ENCODE measurements at regions not wholly inside any gene's neighbourhood (a gene's known extent, or its start where the extent isn't known, plus 50 kb on each side); places are given as distances from the start of the nearest gene placed in this dataset.

GRCh38 chr2:221153226-221153625 is 418.9 kb downstream of the EPHA4 start:
- TF ChIP-seq, protein P1, sequence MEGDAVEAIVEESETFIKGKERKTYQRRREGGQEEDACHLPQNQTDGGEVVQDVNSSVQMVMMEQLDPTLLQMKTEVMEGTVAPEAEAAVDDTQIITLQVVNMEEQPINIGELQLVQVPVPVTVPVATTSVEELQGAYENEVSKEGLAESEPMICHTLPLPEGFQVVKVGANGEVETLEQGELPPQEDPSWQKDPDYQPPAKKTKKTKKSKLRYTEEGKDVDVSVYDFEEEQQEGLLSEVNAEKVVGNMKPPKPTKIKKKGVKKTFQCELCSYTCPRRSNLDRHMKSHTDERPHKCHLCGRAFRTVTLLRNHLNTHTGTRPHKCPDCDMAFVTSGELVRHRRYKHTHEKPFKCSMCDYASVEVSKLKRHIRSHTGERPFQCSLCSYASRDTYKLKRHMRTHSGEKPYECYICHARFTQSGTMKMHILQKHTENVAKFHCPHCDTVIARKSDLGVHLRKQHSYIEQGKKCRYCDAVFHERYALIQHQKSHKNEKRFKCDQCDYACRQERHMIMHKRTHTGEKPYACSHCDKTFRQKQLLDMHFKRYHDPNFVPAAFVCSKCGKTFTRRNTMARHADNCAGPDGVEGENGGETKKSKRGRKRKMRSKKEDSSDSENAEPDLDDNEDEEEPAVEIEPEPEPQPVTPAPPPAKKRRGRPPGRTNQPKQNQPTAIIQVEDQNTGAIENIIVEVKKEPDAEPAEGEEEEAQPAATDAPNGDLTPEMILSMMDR (IDR thresholded peaks at IDR 0.05; ENCODE audit: unreplicated experiment), result no peak
- ChIA-PET POLR2A (no interaction called here), CTCF (no interaction called here)
- no peak for DNase-seq (ENCODE audit: unreplicated experiment)
- H3K9me3 Mint-ChIP-seq (ENCODE audit: unreplicated experiment), result no peaks in the 10 kb centered on the region
- intact Hi-C loops (cut with micrococcal nuclease), result no loop called here
- peaks cover 7% of the 10 kb centered on the region for H3K4me1 Mint-ChIP-seq (ENCODE audit: insufficient read depth, unreplicated experiment)
- H3K4me3 Mint-ChIP-seq (ENCODE audit: unreplicated experiment), result no peak overlapping the region
- H3K36me3 Mint-ChIP-seq (ENCODE audit: insufficient read depth, unreplicated experiment), result no peaks in the 10 kb centered on the region
- no peaks in the 10 kb centered on the region for H3K27me3 Mint-ChIP-seq (ENCODE audit: insufficient read depth, unreplicated experiment)
- BruUV-seq (replicated peaks), result no TSS peak
- no peak overlapping the region for H3K27ac Mint-ChIP-seq (ENCODE audit: low read depth, unreplicated experiment)

GRCh38 chr2:221154176-221154575 is 417.9 kb downstream of the EPHA4 start:
- no peaks in the 10 kb centered on the region for H3K9me3 Mint-ChIP-seq (ENCODE audit: unreplicated experiment)
- H3K27me3 Mint-ChIP-seq (ENCODE audit: insufficient read depth, unreplicated experiment), result no peaks in the 10 kb centered on the region
- no peak for DNase-seq (ENCODE audit: unreplicated experiment)
- no peak overlapping the region for H3K4me3 Mint-ChIP-seq (ENCODE audit: unreplicated experiment)
- ChIA-PET POLR2A (no interaction called here), CTCF (interaction anchor here (0.6 kb wide), 2 partner anchors 8 to 51 kb away, joined by 3 read pairs; no protein-coding TSS in a partner anchor)
- H3K27ac Mint-ChIP-seq (ENCODE audit: low read depth, unreplicated experiment), result no peak overlapping the region
- TF ChIP-seq, protein P1 (IDR thresholded peaks at IDR 0.05; ENCODE audit: unreplicated experiment), result no peak
- H3K4me1 Mint-ChIP-seq (ENCODE audit: insufficient read depth, unreplicated experiment), result peaks cover 7% of the 10 kb centered on the region
- no peaks in the 10 kb centered on the region for H3K36me3 Mint-ChIP-seq (ENCODE audit: insufficient read depth, unreplicated experiment)
- intact Hi-C loops (cut with micrococcal nuclease), result no loop called here
- BruUV-seq (replicated peaks), result no TSS peak

- peaks cover 7% of the 10 kb centered on the region for H3K4me1 Mint-ChIP-seq (ENCODE audit: insufficient read depth, unreplicated experiment)
- CTCF ChIA-PET, result interaction anchor here (0.6 to 0.7 kb wide), 3 partner anchors 9 to 1564 kb away, joined by 3 read pairs; no protein-coding TSS in a partner anchor
- peak; percentile 22 for DNase-seq (ENCODE audit: unreplicated experiment)
- no peaks in the 10 kb centered on the region for H3K27me3 Mint-ChIP-seq (ENCODE audit: insufficient read depth, unreplicated experiment)
- POLR2A ChIA-PET, result no interaction called here
- H3K9me3 Mint-ChIP-seq (ENCODE audit: unreplicated experiment), result no peaks in the 10 kb centered on the region
- no peaks in the 10 kb centered on the region for H3K36me3 Mint-ChIP-seq (ENCODE audit: insufficient read depth, unreplicated experiment)
- TF ChIP-seq, protein P1 (IDR thresholded peaks at IDR 0.05; ENCODE audit: unreplicated experiment), result no peak
- no peak overlapping the region for H3K4me3 Mint-ChIP-seq (ENCODE audit: unreplicated experiment)
- intact Hi-C loops (cut with micrococcal nuclease), result no loop called here
- BruUV-seq (replicated peaks), result no TSS peak
- H3K27ac Mint-ChIP-seq (ENCODE audit: low read depth, unreplicated experiment), result no peak overlapping the region
Measured at GRCh38 chr2:221156062-221156734, 415.9 kb downstream of the EPHA4 start.

DNA sequence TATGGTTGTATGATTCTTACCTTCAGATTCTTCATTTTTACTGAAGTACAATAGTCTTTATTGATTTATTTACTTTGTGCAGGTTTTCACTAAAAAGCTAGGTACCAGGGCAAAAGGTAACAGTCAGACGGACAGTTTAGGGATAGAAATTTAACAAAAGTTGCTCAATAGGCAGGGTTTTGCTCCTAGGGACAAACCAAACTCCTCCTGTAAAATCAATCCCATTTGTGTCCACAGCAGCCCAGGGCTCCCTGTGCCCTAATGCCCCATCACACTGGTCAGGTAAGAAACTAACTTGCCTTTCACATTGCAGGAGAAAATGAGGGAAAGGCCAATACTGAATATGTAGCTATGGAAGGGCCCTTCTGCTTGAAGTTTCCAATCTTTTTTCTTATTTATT is 410.9 kb downstream of the EPHA4 start:
- Mint-ChIP-seq H3K4me3 (ENCODE audit: unreplicated experiment) (no peak overlapping the region), H3K27ac (ENCODE audit: low read depth, unreplicated experiment) (no peak overlapping the region), H3K9me3 (ENCODE audit: unreplicated experiment) (peaks cover 5% of the 10 kb centered on the region), H3K27me3 (ENCODE audit: insufficient read depth, unreplicated experiment) (no peaks in the 10 kb centered on the region), H3K36me3 (ENCODE audit: insufficient read depth, unreplicated experiment) (no peaks in the 10 kb centered on the region), H3K4me1 (ENCODE audit: insufficient read depth, unreplicated experiment) (peaks cover 7% of the 10 kb centered on the region)
- no peak for DNase-seq (ENCODE audit: unreplicated experiment)
- BruUV-seq (replicated peaks), result no TSS peak
- intact Hi-C loops (cut with micrococcal nuclease), result no loop called here
- TF ChIP-seq, protein P1 (IDR thresholded peaks at IDR 0.05; ENCODE audit: unreplicated experiment), result no peak
- ChIA-PET POLR2A (no interaction called here), CTCF (interaction anchor here (0.6 to 0.8 kb wide), 2 partner anchors 10 to 410 kb away, joined by 4 read pairs; no protein-coding TSS in a partner anchor)
